ENCODE measurements at regions not wholly inside any gene's neighbourhood (a gene's known extent, or its start where the extent isn't known, plus 50 kb on each side); places are given as distances from the start of the nearest gene placed in this dataset.

DNA sequence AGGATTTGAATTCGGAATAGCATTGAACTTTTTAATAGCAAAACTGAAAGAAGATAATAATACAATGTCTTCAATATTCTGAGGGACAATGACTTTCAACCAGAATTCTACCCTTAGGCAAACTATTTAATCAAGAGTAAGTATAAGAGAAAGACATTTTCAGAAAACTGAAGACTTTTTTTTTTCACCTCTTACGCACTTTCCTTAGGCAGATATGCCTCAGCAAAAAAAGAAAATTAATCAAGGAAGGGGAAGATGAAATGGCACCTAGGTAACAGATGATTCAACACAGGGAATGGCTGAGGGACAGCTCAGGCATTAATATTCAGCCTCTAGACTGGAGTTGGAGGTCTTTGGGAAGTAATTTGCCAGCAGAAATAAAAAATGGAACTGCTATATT, 184.9 kb downstream of the URB2 start:
- no peaks in the 10 kb centered on the region for H3K36me3 ChIP-seq (ENCODE audit: insufficient read depth in 1 of 2, low read depth in 1 of 2)
- intact Hi-C loops (cut with DNase I): no loop called here
- DNase-seq: no peak
- no peak overlapping the region for H3K27ac ChIP-seq
- TF ChIP-seq CTCF (IDR thresholded peaks at IDR 0.05): no peak
- 90 to 97% (median 90%) methylated on average over 2 of the region's 2 CpGs for WGBS, 3 donors
- no peak overlapping the region for H3K4me3 ChIP-seq
- no peak for ATAC-seq
- no peaks in the 10 kb centered on the region for H3K27me3 ChIP-seq (ENCODE audit: insufficient read depth in 3 of 3, low read length in 2 of 3)
- H3K4me1 ChIP-seq: no peaks in the 10 kb centered on the region
- H3K9me3 ChIP-seq: no peaks in the 10 kb centered on the region

- Histone ChIP-seq H3K4me1 (no peaks in the 10 kb centered on the region), H3K36me3 (ENCODE audit: insufficient read depth in 1 of 2, low read depth in 1 of 2) (no peaks in the 10 kb centered on the region), H3K9me3 (no peaks in the 10 kb centered on the region), H3K4me3 (no peak overlapping the region), H3K27ac (no peak overlapping the region), H3K27me3 (ENCODE audit: insufficient read depth in 3 of 3, low read length in 2 of 3) (no peaks in the 10 kb centered on the region)
- intact Hi-C loops (cut with DNase I): no loop called here
- ATAC-seq (no peak), DNase-seq (no peak)
- TF ChIP-seq CTCF (IDR thresholded peaks at IDR 0.05): no peak
- WGBS, 3 donors: 50 to 73% (median 69%) methylated on average over 1 of the region's 1 CpG
Measured at GRCh38 chr1:229812148-229812547, 186.1 kb downstream of the URB2 start.

DNA sequence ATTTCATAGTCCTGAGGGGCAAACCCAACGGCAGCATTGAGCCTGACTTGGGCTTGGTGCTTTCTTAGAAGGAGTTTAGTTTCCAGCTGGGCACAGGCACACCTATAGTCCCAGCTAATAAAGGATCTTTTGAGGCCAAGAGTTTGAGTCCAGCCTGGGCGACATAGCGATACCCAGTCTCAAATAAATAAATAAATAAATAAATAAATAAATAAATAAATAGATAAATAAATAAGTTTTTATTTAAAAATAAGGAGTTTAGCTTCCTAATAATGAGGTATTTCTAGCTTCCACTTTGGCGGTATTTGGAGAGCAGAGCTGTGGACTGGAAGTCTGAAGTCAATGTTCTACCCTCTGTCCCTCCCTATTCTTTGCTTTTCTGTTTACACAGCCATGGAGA, 186.6 kb downstream of the URB2 start:
- DNase-seq: no peak
- no peaks in the 10 kb centered on the region for H3K4me1 ChIP-seq
- WGBS, 3 donors: 90 to 94% (median 90%) methylated on average over 4 of the region's 4 CpGs
- no peak overlapping the region for H3K4me3 ChIP-seq
- no peaks in the 10 kb centered on the region for H3K27me3 ChIP-seq (ENCODE audit: insufficient read depth in 3 of 3, low read length in 2 of 3)
- H3K27ac ChIP-seq: no peak overlapping the region
- ATAC-seq: no peak
- no peak for TF ChIP-seq CTCF (IDR thresholded peaks at IDR 0.05)
- no peaks in the 10 kb centered on the region for H3K9me3 ChIP-seq
- intact Hi-C loops (cut with DNase I): no loop called here
- H3K36me3 ChIP-seq (ENCODE audit: insufficient read depth in 1 of 2, low read depth in 1 of 2): no peaks in the 10 kb centered on the region

GRCh38 chr1:229815076-229815475, 189.0 kb downstream of the URB2 start:
- 89 to 91% (median 91%) methylated on average over 4 of the region's 4 CpGs for WGBS, 3 donors
- Histone ChIP-seq H3K9me3 (no peaks in the 10 kb centered on the region), H3K36me3 (ENCODE audit: insufficient read depth in 1 of 2, low read depth in 1 of 2) (no peaks in the 10 kb centered on the region), H3K4me3 (no peak overlapping the region), H3K27me3 (ENCODE audit: insufficient read depth in 3 of 3, low read length in 2 of 3) (no peaks in the 10 kb centered on the region), H3K27ac (no peak overlapping the region), H3K4me1 (no peaks in the 10 kb centered on the region)
- no peak for TF ChIP-seq CTCF (IDR thresholded peaks at IDR 0.05)
- DNase-seq (no peak), ATAC-seq (no peak)
- intact Hi-C loops (cut with DNase I): no loop called here

DNA sequence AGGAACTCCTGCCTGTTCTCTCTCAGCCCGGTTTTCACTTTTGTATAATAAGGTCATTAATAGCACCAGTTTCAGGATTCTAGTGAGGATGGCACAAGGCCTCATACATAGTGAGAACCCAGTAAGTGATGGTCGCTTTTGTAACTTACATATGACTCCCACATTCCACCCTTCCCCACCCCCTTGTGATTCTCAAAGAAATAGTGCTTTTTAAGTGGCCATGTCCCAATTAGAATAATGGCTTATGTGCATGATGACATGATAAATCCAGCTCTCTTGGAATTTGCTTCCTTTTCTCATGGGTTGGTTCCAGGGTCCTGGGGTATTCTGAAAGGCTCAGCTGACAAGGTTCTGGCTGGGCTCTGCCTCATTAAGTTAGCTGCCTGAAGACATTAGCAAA, 189.9 kb downstream of the URB2 start:
- Histone ChIP-seq H3K9me3 (no peaks in the 10 kb centered on the region), H3K27ac (no peak overlapping the region), H3K4me3 (no peak overlapping the region), H3K4me1 (no peaks in the 10 kb centered on the region), H3K27me3 (ENCODE audit: insufficient read depth in 3 of 3, low read length in 2 of 3) (no peaks in the 10 kb centered on the region), H3K36me3 (ENCODE audit: insufficient read depth in 1 of 2, low read depth in 1 of 2) (no peaks in the 10 kb centered on the region)
- no peak for ATAC-seq
- 57 to 73% (median 71%) methylated on average over 2 of the region's 2 CpGs for WGBS, 3 donors
- no peak for DNase-seq
- intact Hi-C loops (cut with DNase I): no loop called here
- no peak for TF ChIP-seq CTCF (IDR thresholded peaks at IDR 0.05)
